ENCODE measurements at regions not wholly inside any gene's neighbourhood (a gene's known extent, or its start where the extent isn't known, plus 50 kb on each side); places are given as distances from the start of the nearest gene placed in this dataset.

DNA sequence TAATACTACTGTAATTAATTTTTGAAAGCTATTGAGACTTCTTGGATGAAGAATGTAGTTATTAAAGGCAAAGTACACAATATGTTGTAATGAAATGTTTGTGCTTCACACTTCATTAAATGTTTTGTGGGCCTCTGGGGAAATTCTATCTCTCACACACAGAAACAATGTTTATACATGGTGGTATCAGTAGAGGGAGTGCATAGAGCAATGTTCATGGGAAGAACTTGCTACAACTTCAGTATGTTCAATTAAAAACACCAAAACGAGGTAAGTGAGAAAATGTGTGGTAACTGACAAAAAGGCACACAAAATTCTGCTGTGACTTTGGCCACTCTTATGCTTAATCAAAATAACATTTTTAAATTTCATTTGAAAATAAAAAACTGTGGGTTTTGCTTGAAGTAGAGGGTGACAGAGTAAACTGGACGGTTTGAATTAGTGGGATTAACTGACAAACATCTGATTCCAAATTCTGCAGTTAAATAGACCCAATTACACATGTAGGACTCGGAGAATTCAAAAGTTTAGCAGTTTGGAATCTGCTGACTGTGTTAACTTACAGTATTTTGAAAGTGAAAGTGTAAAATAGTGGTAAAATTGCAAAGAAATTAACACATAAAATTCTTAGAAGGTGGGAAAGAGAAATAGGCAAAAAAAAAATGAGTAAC is 111.4 kb upstream of the TTC29 start:
- DNase-seq: no peak

DNA sequence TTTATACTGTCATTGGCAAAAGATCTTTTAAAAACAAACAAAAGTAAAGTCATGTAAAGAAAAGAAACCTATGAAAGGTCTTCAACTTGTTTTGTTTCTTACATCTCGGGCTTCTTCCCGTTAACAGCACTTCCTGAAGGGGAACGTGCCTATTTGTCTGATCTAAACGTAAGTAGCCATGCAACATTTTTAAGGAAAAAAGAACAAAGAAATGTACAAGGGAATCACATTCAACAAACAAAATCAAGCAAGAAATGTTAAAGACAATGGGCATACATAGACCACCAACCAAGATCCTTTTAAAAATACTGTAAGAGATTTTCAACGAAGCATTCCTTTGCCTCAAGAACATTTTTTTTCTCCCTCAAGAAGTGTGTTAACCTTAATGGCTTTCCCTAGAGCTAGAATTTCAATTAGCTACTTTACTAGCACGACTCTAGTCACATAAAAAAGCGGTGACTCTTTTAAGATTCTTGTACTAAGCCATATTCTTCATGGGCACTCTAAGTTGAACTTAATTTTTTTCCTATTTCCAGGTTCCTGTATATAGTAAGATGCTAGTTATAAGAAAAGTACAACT is 112.0 kb upstream of the TTC29 start:
- no peak for DNase-seq

DNA sequence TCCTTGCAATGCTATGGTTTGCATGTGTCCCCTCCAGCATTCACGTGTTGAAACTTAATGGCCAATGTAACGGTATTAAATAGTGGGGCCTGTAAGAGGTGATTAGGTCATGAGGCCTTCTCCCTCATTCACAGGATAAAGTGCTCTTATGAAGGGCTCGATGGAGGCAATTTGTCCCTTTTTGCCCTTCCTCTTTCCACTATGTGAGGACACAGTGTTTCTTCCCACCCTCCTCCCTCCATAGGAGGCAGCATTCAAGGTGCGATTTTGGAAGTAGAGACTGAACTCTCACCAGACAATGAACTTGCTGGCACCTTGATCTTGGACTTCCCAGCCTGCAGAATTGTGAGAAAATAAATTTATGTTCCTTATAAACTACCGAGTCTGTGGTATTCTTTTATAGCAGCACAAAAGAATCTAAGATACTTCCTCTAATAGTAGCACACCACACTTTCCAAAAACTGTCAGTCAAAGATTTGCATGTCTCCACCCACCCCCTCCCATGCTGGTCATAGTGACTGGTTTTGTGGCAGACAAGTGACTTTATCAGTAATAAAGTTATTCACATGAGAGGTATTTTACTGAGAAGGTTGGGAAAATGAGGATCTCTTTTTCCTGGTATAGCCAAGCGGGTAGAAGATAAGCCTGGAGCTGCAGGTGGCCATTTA is 113.5 kb upstream of the TTC29 start:
- no peak for DNase-seq

DNA sequence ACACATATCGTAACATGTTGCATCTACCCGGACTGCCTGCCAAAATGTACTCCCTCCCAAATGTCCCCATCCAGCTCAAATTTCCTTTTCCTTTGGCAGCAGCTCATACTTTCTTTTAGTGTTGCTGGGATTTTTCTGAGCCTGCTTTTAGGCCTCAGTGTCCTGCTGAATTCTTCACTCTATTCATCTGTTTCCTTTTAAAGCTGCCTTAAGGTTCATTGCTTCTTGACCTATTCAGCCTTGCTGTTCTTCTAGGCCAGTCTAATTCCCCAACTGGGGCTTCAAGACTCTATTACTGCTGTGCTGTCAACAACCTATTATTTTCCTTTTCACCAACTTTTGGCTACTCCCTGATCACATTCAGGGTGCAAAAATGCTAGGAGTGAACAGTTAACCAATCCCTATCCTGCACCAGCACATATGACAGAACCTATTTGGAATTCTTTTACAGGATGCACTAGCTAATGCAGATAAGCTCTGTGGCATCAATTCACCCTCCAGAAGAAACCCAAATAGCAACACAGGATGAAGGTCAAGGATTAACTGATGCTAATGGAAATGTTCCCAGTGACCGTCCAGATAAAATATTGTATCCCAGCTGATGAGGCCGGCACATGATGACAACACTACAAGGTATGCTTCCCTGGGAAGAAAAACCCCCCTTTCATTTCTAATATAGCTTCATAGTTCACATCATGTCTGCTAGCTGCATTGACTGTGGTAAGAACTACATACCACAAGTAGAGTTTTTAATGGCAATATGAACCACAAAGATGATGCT is 114.7 kb upstream of the TTC29 start:
- no peak for DNase-seq

DNA sequence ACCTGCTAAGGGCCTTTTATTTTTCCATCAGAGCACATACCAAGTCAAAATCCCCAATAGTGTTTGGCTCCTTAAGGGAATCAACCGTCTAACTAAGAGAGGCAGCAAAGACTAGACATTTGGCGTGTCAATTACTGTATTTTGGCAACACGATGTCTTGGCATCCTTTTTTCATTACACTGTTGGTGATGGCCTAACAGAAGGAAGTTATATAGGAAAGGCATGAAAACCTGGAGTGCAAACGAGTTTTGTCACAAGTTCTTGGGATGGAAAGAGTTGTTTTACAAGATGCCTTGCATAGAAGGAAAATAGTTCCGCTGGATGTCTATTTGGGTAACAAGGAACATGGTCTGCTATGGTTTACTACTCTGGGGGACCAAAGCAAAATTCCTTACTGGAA is 119.2 kb upstream of the TTC29 start:
- no peak for DNase-seq

DNA sequence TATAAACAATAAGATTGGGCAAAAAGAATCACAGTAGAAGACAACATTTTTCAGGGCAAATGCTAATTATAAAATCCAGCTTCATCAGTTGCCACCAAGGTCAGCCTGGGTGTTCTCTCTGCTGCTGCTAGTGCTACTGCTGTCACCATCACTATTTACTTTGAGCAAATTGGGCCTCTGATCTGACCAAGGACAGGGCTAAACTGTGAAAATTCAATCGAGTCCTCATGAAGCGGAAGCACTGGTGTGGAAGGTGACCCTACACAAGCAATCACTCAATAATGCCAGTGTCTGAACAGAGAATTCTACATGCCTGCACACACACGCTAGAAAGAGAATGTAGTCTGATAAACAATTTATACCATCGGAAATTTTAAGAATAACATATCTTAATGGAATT is 122.9 kb upstream of the TTC29 start:
- no peak for DNase-seq

DNA sequence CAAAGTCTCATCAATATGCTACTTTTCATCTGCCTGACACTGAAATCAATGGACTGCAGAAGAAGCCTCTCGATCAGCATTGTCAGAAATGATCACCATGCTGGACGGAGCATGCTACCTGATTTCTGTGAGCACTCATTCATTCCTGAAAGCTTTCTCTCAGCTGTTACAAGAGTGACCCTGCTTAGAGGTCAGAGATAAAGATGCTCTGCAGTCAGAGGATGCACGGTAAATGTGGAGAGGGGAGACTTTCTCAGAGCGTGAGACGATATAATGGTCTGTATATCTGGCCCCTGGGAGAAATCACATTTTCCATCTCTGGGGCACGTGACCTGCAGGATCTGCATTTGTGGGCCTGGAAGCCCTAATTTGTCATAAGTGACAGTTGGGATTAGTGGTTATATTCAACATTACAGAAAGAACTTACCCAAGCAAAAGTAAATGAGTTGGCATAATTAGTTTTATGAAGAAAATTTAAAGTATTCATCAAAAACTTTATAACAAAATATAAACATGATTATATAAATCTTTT is 125.6 kb upstream of the TTC29 start:
- DNase-seq: no peak

DNA sequence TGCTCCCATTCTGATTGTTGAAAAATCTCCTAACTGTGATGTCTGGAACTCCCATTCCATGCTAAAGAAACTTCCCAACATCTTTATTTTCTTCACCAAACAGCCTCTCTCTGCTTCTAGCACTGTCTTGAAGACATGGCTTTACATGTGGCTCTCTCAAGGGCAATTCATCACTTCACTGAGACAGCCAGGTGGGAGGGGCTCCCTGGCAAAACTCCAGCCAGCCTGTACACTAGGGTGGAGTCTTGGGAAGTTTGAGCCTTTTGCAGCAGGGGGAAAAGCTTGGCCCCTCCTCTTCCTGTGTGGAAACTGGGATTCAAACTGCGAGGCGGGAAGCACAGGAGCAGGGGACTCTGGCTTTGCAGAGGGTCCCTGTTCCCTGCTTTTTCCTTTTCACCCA is 130.5 kb upstream of the TTC29 start:
- DNase-seq: no peak

DNA sequence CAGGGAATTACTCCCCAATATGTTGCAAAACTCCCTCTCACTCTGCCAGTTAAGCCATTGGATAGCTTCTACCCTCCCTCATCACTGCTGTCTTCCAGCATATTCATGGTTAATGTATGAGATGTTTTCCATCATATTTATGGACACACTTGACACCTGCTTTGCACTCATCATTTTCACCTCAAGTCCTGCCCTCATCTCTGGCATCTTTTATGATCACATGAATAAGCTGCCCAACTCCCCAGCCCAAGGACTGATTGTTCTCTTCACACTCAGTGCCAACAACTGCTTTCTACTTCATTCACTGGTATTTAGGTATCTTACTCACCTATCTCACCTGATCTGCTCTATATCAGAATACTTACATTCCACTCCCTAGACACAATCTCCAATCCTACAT is 131.1 kb upstream of the TTC29 start:
- no peak for DNase-seq

DNA sequence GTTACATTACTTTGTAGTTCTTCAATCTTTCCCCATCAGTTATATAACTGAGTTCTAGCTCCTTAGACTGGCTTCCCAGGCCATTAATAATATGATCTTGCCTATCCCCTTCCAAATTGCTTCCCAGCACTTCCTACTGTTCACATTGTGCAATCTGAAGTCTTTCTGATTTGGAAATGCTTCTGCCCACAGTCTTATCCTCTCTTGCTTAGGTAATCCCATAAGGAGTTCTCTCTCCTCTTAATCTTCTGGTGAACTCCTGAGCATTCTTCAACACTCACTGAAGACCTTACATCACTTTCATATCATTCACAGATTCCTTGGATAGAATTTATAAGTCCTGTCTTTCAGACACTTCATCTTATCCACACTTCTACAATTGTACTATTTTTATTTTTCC is 132.7 kb upstream of the TTC29 start:
- no peak for DNase-seq

DNA sequence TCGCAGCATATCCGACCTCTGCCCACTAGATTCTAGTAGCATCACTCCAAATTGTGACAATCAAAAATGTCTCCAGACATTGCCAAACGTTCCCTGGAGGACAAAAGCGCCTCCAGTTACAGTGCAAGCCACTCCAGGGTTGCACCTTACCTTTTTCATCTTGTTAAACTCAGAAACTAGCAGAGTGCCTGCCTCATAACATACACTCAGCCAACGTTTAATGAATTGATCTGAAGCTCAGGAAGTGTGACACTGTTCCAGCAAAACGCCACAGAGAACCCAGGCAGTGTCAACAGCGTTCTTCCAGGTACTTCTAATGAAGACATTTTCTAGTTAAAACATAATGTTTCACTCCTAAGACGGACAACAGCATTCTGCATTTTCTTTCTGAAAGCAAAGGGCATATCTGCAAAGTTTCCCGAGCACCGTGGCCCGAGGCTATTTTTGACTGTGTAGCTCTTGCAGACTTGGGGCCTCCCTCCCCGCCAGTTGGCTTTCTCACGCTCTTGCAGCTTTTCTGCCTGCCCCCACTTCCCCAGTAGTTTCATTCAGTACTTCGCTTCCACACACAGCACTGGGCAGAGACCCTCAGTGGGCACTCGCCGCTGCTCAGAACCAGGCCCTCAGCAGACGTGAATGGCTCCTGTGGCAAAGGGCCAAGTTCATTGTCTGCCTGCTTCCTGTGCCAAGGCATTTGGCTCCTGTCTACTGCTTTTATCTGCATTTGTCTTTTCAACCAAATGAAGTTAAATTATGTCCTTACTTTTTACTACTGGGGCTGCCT is 133.4 kb upstream of the TTC29 start:
- DNase-seq: no peak

DNA sequence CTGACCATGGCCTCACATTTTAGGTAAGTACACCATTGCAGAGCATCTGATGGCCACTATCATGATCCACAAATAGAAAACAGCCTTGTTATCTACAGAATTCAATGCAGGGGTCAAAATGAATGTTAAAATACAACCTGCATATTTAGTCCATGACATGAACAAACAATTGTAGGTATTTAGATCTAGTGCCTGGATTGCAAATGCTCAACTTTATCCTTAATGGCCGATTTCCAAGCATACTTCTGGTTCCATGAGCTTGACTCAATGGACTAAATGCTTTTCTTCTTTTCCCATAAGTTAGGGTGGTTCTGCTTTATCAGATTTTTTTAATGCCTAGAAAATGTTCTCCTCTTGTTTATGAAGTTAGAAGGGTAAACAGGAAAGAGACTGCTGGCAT is 139.2 kb upstream of the TTC29 start:
- no peak for DNase-seq

DNA sequence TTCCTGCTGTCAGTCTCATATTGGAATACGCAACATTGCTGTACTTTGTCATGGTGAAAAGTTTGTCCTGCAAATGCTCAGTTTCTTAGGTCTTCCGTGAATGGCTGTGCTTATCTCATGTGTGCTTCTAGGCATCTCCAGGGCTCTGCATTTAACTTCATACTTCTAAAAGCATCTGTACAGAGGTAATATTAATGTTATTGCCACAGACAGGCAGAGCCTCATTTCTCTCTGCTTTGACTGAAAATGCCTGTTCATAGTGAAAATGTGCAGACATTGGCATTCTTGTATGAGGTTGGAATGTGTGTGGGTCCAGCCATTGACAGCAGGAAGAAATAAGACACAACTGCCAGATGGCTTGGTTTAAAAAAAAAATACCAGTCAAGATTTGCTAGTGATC is 140.1 kb upstream of the TTC29 start:
- DNase-seq: no peak

DNA sequence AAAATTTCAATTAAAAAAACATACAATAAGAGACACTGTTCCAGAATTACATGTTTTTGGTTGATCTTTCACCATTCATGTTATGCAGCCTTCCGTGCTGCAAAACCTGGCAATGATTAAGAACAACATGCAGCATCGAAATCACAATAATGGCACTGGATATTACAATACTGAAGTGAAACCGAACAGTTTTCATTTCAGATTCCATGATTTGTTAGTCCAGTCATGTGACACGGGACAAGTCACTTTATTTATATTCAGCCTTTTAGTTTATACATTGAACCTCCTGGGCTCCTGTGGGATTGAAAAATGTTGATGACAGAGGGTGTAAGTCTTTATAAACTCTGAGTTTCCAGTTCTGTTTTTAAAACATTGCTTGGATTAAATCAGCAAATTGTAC is 142.5 kb upstream of the TTC29 start:
- no peak for DNase-seq

DNA sequence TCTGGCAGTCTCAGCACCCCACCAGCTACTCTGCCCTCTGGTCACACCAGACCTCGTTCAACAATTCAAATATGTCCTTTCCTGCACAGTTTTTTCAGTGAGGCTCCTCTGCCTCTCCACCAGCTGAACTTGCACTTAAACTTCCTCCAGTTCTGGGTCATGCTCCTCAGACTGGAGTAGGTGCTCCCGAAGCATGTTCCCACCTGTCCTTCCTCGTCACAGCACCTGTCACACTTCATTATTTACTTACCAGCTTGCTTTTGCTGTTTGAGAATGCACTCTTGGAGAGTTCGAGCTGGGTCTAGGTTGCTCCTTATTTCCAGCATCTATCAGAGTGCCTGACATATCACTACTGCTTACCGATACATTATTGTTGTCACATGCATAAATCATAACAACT is 144.8 kb upstream of the TTC29 start:
- no peak for DNase-seq

DNA sequence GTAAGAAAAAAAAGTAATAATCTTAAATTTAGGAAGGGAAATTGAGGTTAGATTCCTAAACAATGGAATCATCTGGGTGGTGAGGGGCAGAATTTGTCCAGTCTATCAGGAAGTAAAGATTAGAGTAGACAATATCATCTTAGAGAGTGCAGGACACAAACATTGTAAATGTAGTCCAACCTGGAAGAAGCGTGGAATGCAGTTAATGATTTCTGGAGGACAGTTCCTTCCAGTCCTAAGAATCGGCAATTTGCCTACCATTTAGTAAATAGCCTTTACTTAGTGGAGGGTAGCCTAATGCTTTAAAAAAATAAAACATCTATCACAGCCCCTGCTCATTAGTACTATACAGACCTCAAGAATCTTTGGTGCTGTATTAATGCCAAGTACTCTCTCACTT is 147.5 kb upstream of the TTC29 start:
- no peak for DNase-seq

DNA sequence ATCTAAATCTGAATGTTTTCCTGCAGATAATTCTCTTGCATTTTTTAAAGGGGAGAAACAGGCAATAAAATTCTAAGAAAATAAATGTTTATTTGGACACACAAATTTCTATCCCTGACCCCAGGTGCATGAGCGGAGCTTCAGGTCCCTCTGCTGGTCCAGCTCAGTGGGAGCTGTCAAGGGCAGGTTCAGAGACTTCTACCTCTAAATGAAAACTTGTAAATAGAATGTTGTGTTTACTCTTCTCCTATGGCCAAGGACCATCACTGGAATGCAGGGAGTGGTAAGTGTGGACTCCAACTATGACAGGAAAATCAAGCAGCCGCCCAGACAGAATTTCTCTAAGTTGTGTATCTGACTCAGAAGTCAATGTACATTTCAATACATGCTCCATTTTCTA is 148.6 kb upstream of the TTC29 start:
- no peak for DNase-seq

DNA sequence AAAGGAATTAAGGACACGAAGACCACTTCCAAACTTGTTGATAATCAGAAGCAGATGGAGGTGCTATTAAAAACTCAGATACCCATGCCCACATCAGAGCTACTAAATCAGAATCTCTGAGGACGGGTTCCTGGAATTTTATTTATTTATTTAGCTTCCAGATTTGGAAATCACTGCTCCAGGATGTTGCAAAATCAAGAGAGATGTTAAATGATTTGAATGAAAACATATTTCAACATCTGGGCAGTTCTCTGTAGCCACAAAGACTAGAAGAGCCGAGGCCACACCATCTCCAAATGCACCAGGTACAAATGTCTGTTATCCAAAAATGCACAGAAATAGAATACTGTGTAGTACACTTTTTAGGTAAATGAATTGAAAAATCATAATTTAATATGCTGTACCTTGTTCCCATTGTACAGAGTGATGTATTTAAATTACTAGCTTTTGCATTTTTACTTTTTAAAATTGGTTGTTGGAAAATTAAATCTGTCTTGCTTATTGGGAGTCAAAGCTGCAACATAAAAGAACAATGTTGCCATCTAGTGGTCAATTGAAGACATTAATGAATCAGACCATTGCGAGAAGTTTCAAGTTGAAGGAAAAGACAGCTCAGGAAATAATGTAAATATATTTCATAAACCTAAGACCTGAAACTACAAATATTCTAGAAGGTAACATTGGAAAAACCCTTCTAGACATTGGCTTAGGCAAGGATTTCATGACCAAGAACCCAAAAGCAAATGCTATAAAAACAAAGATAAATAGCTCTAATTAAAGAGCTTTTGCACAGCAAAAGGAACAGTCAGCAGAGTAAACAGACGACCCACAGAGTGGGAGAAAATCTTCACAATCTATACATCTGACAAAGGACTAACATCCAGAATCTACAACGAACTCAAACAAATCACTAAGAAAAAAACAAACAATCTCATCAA is 151.3 kb upstream of the TTC29 start:
- DNase-seq: no peak

DNA sequence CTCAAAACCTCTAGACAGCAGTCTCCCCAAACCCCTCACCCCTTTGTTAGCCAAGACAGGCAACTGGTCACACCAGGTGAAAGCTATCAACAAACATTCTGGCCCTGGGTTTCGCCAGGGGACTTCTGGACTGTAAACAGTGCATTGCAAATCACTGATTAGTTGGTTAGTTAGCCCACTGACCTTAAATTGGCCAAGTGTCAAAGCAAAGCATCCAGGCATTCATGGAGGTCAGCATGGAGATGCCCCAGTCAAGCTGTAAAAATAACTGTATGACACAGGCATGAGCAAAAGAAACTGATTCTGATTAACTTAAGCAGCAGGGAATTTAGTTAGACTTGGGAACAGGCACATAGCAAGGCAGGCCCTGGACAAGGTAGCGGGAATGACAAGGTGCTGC is 156.0 kb upstream of the TTC29 start:
- no peak for DNase-seq

DNA sequence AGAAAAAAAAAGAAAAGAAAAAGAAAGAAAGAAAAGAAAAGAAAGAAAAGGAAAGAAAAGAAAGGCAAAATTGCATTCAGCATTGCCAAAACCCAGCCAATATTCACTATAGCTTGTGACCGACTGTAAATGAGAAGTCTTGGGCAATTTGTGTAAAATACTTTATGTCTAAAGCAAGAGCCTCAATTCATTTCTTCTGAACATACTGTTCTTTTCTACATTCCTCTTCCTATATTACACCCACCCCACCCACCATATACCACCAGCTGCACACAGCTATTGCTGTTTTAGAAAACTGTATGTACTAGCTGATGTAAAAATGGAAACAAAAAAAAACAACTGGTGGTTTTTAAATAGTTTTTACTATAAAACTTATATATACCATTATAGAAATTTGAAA is 156.9 kb upstream of the TTC29 start:
- DNase-seq: no peak

DNA sequence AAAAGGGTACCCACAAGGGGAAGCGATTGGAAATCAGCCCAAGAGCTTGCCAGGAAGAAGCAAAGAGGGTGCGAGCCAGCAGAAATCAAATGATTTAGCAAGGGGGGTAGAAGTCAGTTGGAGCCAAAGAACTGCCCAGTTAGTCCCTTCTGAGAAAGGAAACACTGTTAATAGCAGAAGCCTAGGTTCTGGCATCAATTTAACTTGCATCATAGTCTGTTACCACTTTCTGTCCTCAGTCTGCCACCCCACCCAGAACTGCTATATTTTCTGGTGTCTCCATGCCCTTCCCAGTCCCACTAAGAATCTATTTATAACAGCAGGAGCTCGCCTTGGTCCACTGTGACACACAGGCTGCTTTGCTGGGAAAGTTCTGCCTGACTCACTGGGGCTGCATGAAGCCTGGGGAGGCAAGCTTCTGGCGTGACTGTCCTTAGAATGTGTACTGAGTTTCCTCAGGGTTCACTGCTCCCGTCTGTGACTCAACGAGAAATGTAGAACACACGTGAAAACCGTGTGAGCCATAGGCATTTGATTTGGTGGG is 157.8 kb upstream of the TTC29 start:
- no peak for DNase-seq

Measured in effector CD8-positive, alpha-beta T cell (primary cell).